Caco-2 (cell line): ENCODE measurements at regions not wholly inside any gene's neighbourhood (a gene's known extent, or its start where the extent isn't known, plus 50 kb on each side); places are given as distances from the start of the nearest gene placed in this dataset.

ENCODE experiments used
- BruUV-seq: library from RNA; stranded (reverse); fragments of 400-500 nt; replicated peaks from 2 replicates; lab custom pipeline; 2021; lab: Mats Ljungman, UMichigan
- CTCF ChIA-PET: fragments of 300-600 bp; sonication (Branson Sonifier 250); formaldehyde crosslinking; loops from one replicate; lab custom pipeline; 2022; ENCODE audit warnings: antibody characterized with exemption; lab: Charles Lee
- POLR2A ChIA-PET: fragments of 300-600 bp; sonication (Branson Sonifier 250); formaldehyde crosslinking; loops from one replicate; lab custom pipeline; 2022; ENCODE audit warnings: antibody characterized with exemption; lab: Charles Lee
- DNase-seq, 2 experiments: peaks; one replicate each; pipeline versions ENCODE4 v3.0.0 to v3.0.0-alpha.2; 2020 to 2022
- H3K27me3 ChIP-seq: replicated peaks from 2 replicates; pipeline ENCODE4 v1.6.0; 2011; ENCODE audit warnings: low read length; ENCODE audit not compliant: control insufficient read depth, insufficient read depth
- H3K36me3 ChIP-seq: 2 replicates; pipeline ENCODE4 v1.5.1; 2011; ENCODE audit warnings: low read length; ENCODE audit not compliant: control insufficient read depth, insufficient read depth
- H3K4me1 ChIP-seq: fragments of 250-450 bp; sonication (Bioruptor Pico); 2 replicates; pipeline ENCODE4 v1.5.1; 2020; ENCODE audit warnings: mild to moderate bottlenecking
- H3K4me3 ChIP-seq: 2 replicates; pipeline ENCODE4 v1.5.1; 2011; ENCODE audit warnings: low read depth, mild to moderate bottlenecking, control low read depth, low read length
- H3K9me3 ChIP-seq: fragments of 250-450 bp; sonication (Bioruptor Pico); 2 replicates; pipeline ENCODE4 v1.5.1; 2020; ENCODE audit warnings: mild to moderate bottlenecking, moderate library complexity
- H3K27ac Mint-ChIP-seq: one replicate; pipeline ENCODE4 v1.8.0; 2022; ENCODE audit warnings: mixed read lengths; ENCODE audit not compliant: unreplicated experiment
- H3K27me3 Mint-ChIP-seq: one replicate; pipeline ENCODE4 v1.8.0; 2022; ENCODE audit warnings: mixed read lengths; ENCODE audit not compliant: insufficient read depth, unreplicated experiment
- H3K36me3 Mint-ChIP-seq: one replicate; pipeline ENCODE4 v1.8.0; 2022; ENCODE audit warnings: mild to moderate bottlenecking, mixed read lengths; ENCODE audit not compliant: insufficient read depth, unreplicated experiment
- H3K4me1 Mint-ChIP-seq: one replicate; pipeline ENCODE4 v1.8.0; 2022; ENCODE audit warnings: low read depth, mixed read lengths; ENCODE audit not compliant: unreplicated experiment
- H3K4me3 Mint-ChIP-seq: one replicate; pipeline ENCODE4 v1.8.0; 2022; ENCODE audit warnings: mild to moderate bottlenecking, moderate library complexity, mixed read lengths; ENCODE audit not compliant: unreplicated experiment
- H3K9me3 Mint-ChIP-seq: one replicate; pipeline ENCODE4 v1.8.0; 2022; ENCODE audit warnings: mixed read lengths; ENCODE audit not compliant: unreplicated experiment
- intact Hi-C: fragments of 100-400 bp; cut with micrococcal nuclease; formaldehyde crosslinking; loops from one replicate; pipeline ENCODE4 v1.10.0; 2022; ENCODE audit not compliant: unreplicated experiment
- TF ChIP-seq, protein P1 (sequence below), 2 experiments: fragments of 200-600 bp in 1 of 2; IDR thresholded peaks; 1 replicate in 1 of 2; 2 replicates in 1 of 2; pipeline versions ENCODE4 v1.5.1 to v1.8.0; 2011 to 2022; ENCODE audit warnings: antibody characterized with exemption in 1 of 2, control low read depth in 1 of 2, inconsistent platforms in 1 of 2, low read depth in 1 of 2, low read length in 1 of 2, mild to moderate bottlenecking in 1 of 2, moderate library complexity in 1 of 2; ENCODE audit not compliant: insufficient read depth in 1 of 2, severe bottlenecking in 1 of 2, unreplicated experiment in 1 of 2

DNA sequence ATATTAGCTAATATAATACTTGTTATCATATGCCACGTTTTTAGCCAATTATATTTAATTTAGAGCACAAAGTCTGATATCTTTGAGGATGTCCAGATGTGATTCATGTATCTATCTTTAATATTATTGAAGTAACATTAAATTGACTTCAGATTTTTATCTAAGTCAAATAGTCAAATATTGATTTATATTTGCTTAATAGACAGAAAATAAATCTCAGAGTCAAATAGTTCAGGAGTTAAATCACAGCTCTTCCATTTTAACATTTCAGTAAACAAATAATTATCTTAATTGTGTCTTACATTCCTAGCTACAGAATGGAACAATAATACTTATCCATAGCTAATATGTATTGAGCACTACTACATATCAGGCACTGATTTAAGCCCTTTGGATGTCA is 379.4 kb upstream of the UBE2E3 start:
- H3K9me3 Mint-ChIP-seq = no peaks in the 10 kb centered on the region
- TF ChIP-seq, protein P1, sequence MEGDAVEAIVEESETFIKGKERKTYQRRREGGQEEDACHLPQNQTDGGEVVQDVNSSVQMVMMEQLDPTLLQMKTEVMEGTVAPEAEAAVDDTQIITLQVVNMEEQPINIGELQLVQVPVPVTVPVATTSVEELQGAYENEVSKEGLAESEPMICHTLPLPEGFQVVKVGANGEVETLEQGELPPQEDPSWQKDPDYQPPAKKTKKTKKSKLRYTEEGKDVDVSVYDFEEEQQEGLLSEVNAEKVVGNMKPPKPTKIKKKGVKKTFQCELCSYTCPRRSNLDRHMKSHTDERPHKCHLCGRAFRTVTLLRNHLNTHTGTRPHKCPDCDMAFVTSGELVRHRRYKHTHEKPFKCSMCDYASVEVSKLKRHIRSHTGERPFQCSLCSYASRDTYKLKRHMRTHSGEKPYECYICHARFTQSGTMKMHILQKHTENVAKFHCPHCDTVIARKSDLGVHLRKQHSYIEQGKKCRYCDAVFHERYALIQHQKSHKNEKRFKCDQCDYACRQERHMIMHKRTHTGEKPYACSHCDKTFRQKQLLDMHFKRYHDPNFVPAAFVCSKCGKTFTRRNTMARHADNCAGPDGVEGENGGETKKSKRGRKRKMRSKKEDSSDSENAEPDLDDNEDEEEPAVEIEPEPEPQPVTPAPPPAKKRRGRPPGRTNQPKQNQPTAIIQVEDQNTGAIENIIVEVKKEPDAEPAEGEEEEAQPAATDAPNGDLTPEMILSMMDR (IDR thresholded peaks at IDR 0.05; ENCODE audit: insufficient read depth in 1 of 2, low read depth in 1 of 2, low read length in 1 of 2, severe bottlenecking in 1 of 2, unreplicated experiment in 1 of 2) = no peak
- intact Hi-C loops = loop anchor here (10.0 kb wide), 2 partner anchors 164 to 194 kb away; no protein-coding TSS in a partner anchor
- H3K36me3 Mint-ChIP-seq = no peaks in the 10 kb centered on the region
- Histone ChIP-seq H3K4me1 (no peaks in the 10 kb centered on the region), H3K9me3 (no peaks in the 10 kb centered on the region), H3K4me3 (no peak overlapping the region), H3K27me3 (no peaks in the 10 kb centered on the region), H3K36me3 (no peaks in the 10 kb centered on the region)
- DNase-seq = no peak
- H3K27ac Mint-ChIP-seq = no peak overlapping the region
- no peaks in the 10 kb centered on the region for H3K27me3 Mint-ChIP-seq
- CTCF ChIA-PET = no interaction called here
- H3K4me3 Mint-ChIP-seq = no peak overlapping the region
- BruUV-seq = no TSS peak
- no peaks in the 10 kb centered on the region for H3K4me1 Mint-ChIP-seq
- POLR2A ChIA-PET = no interaction called here

DNA sequence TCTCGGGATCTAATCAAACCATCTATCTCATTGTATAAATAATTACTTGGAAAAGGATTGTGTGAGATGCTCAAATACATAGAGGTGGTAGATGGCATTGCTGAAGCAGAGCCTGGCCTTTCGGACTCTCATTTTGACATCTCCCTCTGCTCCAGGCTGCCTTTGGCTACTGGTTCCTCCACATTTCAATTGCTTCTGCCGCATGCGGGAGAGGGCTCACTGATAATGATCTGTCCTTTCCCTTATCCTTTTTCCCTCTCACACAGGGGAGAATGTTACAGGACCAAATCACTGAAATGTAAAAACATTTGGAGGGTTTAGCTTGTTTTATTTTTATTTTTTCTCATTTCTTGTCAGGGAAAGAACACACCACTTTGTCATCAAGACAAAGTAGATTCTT is 380.6 kb upstream of the UBE2E3 start:
- Mint-ChIP-seq H3K4me3 (no peak overlapping the region), H3K27me3 (no peaks in the 10 kb centered on the region), H3K36me3 (no peaks in the 10 kb centered on the region), H3K9me3 (no peaks in the 10 kb centered on the region), H3K27ac (no peak overlapping the region), H3K4me1 (no peaks in the 10 kb centered on the region)
- H3K27me3 ChIP-seq = no peaks in the 10 kb centered on the region
- no peaks in the 10 kb centered on the region for H3K9me3 ChIP-seq
- CTCF ChIA-PET = no interaction called here
- no TSS peak for BruUV-seq
- H3K36me3 ChIP-seq = no peaks in the 10 kb centered on the region
- H3K4me1 ChIP-seq = no peaks in the 10 kb centered on the region
- no peak for DNase-seq
- H3K4me3 ChIP-seq = no peak overlapping the region
- TF ChIP-seq, protein P1 (IDR thresholded peaks at IDR 0.05; ENCODE audit: insufficient read depth in 1 of 2, low read depth in 1 of 2, low read length in 1 of 2, severe bottlenecking in 1 of 2, unreplicated experiment in 1 of 2) = no peak
- intact Hi-C loops = loop anchor here (10.0 kb wide), 2 partner anchors 165 to 195 kb away; no protein-coding TSS in a partner anchor
- POLR2A ChIA-PET = no interaction called here

DNA sequence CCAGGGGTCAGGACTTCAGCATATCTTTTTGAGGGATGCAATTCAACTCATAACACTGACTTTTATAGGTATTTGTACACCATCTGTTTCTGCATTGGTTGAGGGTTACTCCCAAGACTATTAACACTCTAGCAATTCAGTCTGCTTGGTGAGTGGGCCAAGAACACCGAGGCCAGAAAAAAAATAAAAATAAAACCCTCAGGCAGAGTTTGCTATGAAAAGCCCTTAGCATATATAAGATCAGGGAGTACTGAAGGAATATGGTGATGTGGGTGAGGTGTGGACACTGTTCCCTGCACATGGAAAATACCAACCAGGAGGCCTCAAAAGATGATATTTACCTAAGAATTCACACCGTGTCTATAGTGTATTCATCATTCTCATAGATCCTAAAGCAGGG is 383.2 kb upstream of the UBE2E3 start:
- H3K4me1 Mint-ChIP-seq = no peaks in the 10 kb centered on the region
- H3K27me3 ChIP-seq = no peaks in the 10 kb centered on the region
- POLR2A ChIA-PET = no interaction called here

More for the DNA sequence above, 383.2 kb upstream of the UBE2E3 start:
- no TSS peak for BruUV-seq
- Histone ChIP-seq H3K4me3 (no peak overlapping the region), H3K9me3 (no peaks in the 10 kb centered on the region), H3K36me3 (no peaks in the 10 kb centered on the region), H3K4me1 (no peaks in the 10 kb centered on the region)
- Mint-ChIP-seq H3K4me3 (no peak overlapping the region), H3K9me3 (no peaks in the 10 kb centered on the region), H3K36me3 (no peaks in the 10 kb centered on the region), H3K27me3 (no peaks in the 10 kb centered on the region), H3K27ac (no peak overlapping the region)
- CTCF ChIA-PET = no interaction called here
- no peak for DNase-seq
- intact Hi-C loops = no loop called here
- TF ChIP-seq, protein P1 (IDR thresholded peaks at IDR 0.05; ENCODE audit: insufficient read depth in 1 of 2, low read depth in 1 of 2, low read length in 1 of 2, severe bottlenecking in 1 of 2, unreplicated experiment in 1 of 2) = no peak
